ENCODE measurements at regions not wholly inside any gene's neighbourhood (a gene's known extent, or its start where the extent isn't known, plus 50 kb on each side); places are given as distances from the start of the nearest gene placed in this dataset.
"Not testable (repeated sequence)": the region's sequence is repeated elsewhere in the genome, so short reads cannot be mapped to it uniquely, and the experiment has no call there.

DNA sequence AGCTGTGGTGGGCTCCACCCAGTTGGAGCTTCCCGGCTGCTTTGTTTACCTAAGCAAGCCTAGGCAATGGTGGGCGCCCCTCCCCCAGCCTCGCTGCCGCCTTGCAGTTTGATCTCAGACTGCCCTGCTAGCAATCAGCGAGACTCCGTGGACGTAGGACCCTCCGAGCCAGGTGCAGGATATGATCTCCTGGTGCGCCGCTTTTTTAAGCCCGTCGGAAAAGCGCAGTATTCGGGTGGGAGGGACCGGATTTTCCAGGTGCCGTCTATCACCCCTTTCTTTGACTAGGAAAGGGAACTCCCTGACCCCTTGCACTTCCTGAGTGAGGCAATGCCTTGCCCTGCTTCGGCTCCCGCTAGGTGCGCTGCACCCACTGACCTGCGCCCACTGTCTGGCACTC is 170.9 kb upstream of the ZBTB20 start:
- TF ChIP-seq POLR2A (IDR thresholded peaks at IDR 0.05; ENCODE audit: extremely low read depth, insufficient read length): not testable (repeated sequence)
- TF ChIP-seq, protein P1, sequence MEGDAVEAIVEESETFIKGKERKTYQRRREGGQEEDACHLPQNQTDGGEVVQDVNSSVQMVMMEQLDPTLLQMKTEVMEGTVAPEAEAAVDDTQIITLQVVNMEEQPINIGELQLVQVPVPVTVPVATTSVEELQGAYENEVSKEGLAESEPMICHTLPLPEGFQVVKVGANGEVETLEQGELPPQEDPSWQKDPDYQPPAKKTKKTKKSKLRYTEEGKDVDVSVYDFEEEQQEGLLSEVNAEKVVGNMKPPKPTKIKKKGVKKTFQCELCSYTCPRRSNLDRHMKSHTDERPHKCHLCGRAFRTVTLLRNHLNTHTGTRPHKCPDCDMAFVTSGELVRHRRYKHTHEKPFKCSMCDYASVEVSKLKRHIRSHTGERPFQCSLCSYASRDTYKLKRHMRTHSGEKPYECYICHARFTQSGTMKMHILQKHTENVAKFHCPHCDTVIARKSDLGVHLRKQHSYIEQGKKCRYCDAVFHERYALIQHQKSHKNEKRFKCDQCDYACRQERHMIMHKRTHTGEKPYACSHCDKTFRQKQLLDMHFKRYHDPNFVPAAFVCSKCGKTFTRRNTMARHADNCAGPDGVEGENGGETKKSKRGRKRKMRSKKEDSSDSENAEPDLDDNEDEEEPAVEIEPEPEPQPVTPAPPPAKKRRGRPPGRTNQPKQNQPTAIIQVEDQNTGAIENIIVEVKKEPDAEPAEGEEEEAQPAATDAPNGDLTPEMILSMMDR (IDR thresholded peaks at IDR 0.05; ENCODE audit: low read depth, low read length): not testable (repeated sequence)
